ENCODE measurements at regions not wholly inside any gene's neighbourhood (a gene's known extent, or its start where the extent isn't known, plus 50 kb on each side); places are given as distances from the start of the nearest gene placed in this dataset.

GRCh38 chr2:49465157-49465831 lies 311.0 kb upstream of the FSHR start:
- Histone ChIP-seq H3K9me3 (ENCODE audit: insufficient read depth, low read depth, low read length) (no peaks in the 10 kb centered on the region), H3K9ac (ENCODE audit: low read depth, low read length) (no peak overlapping the region), H3K4me1 (ENCODE audit: insufficient read depth, low read length) (no peaks in the 10 kb centered on the region), H3K4me3 (ENCODE audit: low read length) (no peak overlapping the region), H3K27me3 (ENCODE audit: insufficient read depth, low read length) (no peaks in the 10 kb centered on the region), H3K36me3 (ENCODE audit: insufficient read depth, low read depth, low read length) (no peaks in the 10 kb centered on the region), H3K27ac (ENCODE audit: low read length) (no peak overlapping the region)

GRCh38 chr2:49459314-49459993 lies 305.1 kb upstream of the FSHR start:
- Histone ChIP-seq H3K4me1 (ENCODE audit: insufficient read depth, low read length) (no peaks in the 10 kb centered on the region), H3K9me3 (ENCODE audit: insufficient read depth, low read depth, low read length) (no peaks in the 10 kb centered on the region), H3K36me3 (ENCODE audit: insufficient read depth, low read depth, low read length) (no peaks in the 10 kb centered on the region), H3K9ac (ENCODE audit: low read depth, low read length) (no peak overlapping the region), H3K27ac (ENCODE audit: low read length) (no peak overlapping the region), H3K4me3 (ENCODE audit: low read length) (no peak overlapping the region), H3K27me3 (ENCODE audit: insufficient read depth, low read length) (no peaks in the 10 kb centered on the region)

GRCh38 chr2:49444005-49444404 lies 289.7 kb upstream of the FSHR start:
- Histone ChIP-seq H3K4me1 (ENCODE audit: insufficient read depth, low read length) (no peaks in the 10 kb centered on the region), H3K27me3 (ENCODE audit: insufficient read depth, low read length) (no peaks in the 10 kb centered on the region), H3K36me3 (ENCODE audit: insufficient read depth, low read depth, low read length) (no peaks in the 10 kb centered on the region), H3K9me3 (ENCODE audit: insufficient read depth, low read depth, low read length) (no peaks in the 10 kb centered on the region), H3K27ac (ENCODE audit: low read length) (no peak overlapping the region), H3K9ac (ENCODE audit: low read depth, low read length) (no peak overlapping the region), H3K4me3 (ENCODE audit: low read length) (no peak overlapping the region)

GRCh38 chr2:49426996-49427395 lies 272.7 kb upstream of the FSHR start:
- no peak overlapping the region for H3K4me3 ChIP-seq (ENCODE audit: low read length)
- H3K9me3 ChIP-seq (ENCODE audit: insufficient read depth, low read depth, low read length) = no peaks in the 10 kb centered on the region
- no peak overlapping the region for H3K27ac ChIP-seq (ENCODE audit: low read length)
- H3K4me1 ChIP-seq (ENCODE audit: insufficient read depth, low read length) = 0 out of 2 replicates have a peak, but pooled peaks cover 4% of the 10 kb centered on the region
- no peaks in the 10 kb centered on the region for H3K36me3 ChIP-seq (ENCODE audit: insufficient read depth, low read depth, low read length)
- no peaks in the 10 kb centered on the region for H3K27me3 ChIP-seq (ENCODE audit: insufficient read depth, low read length)
- no peak overlapping the region for H3K9ac ChIP-seq (ENCODE audit: low read depth, low read length)

DNA sequence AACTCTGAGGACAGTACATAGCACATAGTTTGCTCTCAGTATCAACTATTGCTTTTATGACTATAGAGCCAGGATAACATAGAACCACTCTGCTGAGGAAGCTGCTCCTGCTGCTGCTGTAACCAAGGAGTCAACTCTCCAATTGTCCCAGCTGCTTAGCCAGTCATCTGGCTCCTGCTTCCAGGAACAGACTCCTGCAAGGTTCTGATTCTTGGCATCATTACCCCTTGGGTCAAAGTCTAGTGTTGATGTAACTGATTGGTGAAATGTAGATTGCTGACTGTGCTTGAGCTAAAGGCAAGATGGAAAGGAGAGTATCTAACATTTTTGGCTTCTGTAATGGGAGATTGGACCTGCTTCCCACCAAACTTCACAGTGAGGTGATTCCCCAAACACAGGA lies 261.9 kb upstream of the FSHR start:
- Histone ChIP-seq H3K27ac (ENCODE audit: low read length) (no peak overlapping the region), H3K9ac (ENCODE audit: low read depth, low read length) (no peak overlapping the region), H3K4me3 (ENCODE audit: low read length) (no peak overlapping the region), H3K4me1 (ENCODE audit: insufficient read depth, low read length) (no peaks in the 10 kb centered on the region), H3K36me3 (ENCODE audit: insufficient read depth, low read depth, low read length) (no peaks in the 10 kb centered on the region), H3K9me3 (ENCODE audit: insufficient read depth, low read depth, low read length) (no peaks in the 10 kb centered on the region), H3K27me3 (ENCODE audit: insufficient read depth, low read length) (no peaks in the 10 kb centered on the region)

GRCh38 chr2:49404108-49404507 lies 249.8 kb upstream of the FSHR start:
- Histone ChIP-seq H3K27me3 (ENCODE audit: insufficient read depth, low read length) (no peaks in the 10 kb centered on the region), H3K36me3 (ENCODE audit: insufficient read depth, low read depth, low read length) (no peaks in the 10 kb centered on the region), H3K4me1 (ENCODE audit: insufficient read depth, low read length) (peaks cover 16% of the 10 kb centered on the region), H3K27ac (ENCODE audit: low read length) (peak overlapping the region; percentile 40), H3K4me3 (ENCODE audit: low read length) (peak overlapping the region; percentile 31; the same call in 1 of the 2 replicates), H3K9me3 (ENCODE audit: insufficient read depth, low read depth, low read length) (no peaks in the 10 kb centered on the region), H3K9ac (ENCODE audit: low read depth, low read length) (no peak overlapping the region)

GRCh38 chr2:49403637-49404036 lies 249.3 kb upstream of the FSHR start:
- Histone ChIP-seq H3K4me1 (ENCODE audit: insufficient read depth, low read length) (peaks cover 16% of the 10 kb centered on the region), H3K9me3 (ENCODE audit: insufficient read depth, low read depth, low read length) (no peaks in the 10 kb centered on the region), H3K4me3 (ENCODE audit: low read length) (no peak overlapping the region), H3K36me3 (ENCODE audit: insufficient read depth, low read depth, low read length) (no peaks in the 10 kb centered on the region), H3K9ac (ENCODE audit: low read depth, low read length) (no peak overlapping the region), H3K27me3 (ENCODE audit: insufficient read depth, low read length) (no peaks in the 10 kb centered on the region), H3K27ac (ENCODE audit: low read length) (no peak overlapping the region)

DNA sequence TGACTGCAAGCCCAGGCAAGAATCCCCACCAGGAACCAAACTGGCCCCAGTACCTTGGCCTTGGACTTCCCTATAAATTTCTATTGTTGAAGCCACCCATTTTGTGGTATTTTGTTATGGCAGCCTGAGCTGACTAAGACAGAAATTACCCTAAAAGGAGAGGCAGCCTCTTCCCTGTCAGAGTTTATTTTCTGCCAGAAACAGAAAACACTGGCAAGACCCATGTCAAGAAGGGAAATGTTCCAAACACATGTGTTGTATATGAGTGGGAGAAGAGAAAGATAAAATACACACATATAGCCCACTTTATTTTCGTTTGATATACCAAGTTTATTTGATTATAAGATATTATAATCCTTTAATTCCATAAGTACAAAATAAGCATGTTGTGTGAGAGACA lies 225.1 kb upstream of the FSHR start:
- Histone ChIP-seq H3K9ac (ENCODE audit: low read depth, low read length) (no peak overlapping the region), H3K4me1 (ENCODE audit: insufficient read depth, low read length) (no peaks in the 10 kb centered on the region), H3K27ac (ENCODE audit: low read length) (no peak overlapping the region), H3K27me3 (ENCODE audit: insufficient read depth, low read length) (no peaks in the 10 kb centered on the region), H3K9me3 (ENCODE audit: insufficient read depth, low read depth, low read length) (no peaks in the 10 kb centered on the region), H3K36me3 (ENCODE audit: insufficient read depth, low read depth, low read length) (no peaks in the 10 kb centered on the region), H3K4me3 (ENCODE audit: low read length) (no peak overlapping the region)

- Histone ChIP-seq H3K4me1 (ENCODE audit: insufficient read depth, low read length) (peaks cover 8% of the 10 kb centered on the region; the same call in 1 of the 2 replicates), H3K4me3 (ENCODE audit: low read length) (no peak overlapping the region), H3K27ac (ENCODE audit: low read length) (no peak overlapping the region), H3K27me3 (ENCODE audit: insufficient read depth, low read length) (no peaks in the 10 kb centered on the region), H3K9me3 (ENCODE audit: insufficient read depth, low read depth, low read length) (no peaks in the 10 kb centered on the region), H3K9ac (ENCODE audit: low read depth, low read length) (no peak overlapping the region), H3K36me3 (ENCODE audit: insufficient read depth, low read depth, low read length) (no peaks in the 10 kb centered on the region)
These were observed 216.9 kb upstream of the FSHR start for GRCh38 chr2:49371128-49371701.

GRCh38 chr2:49369650-49370049 lies 215.3 kb upstream of the FSHR start:
- Histone ChIP-seq H3K9me3 (ENCODE audit: insufficient read depth, low read depth, low read length) (no peaks in the 10 kb centered on the region), H3K27me3 (ENCODE audit: insufficient read depth, low read length) (no peaks in the 10 kb centered on the region), H3K36me3 (ENCODE audit: insufficient read depth, low read depth, low read length) (no peaks in the 10 kb centered on the region), H3K27ac (ENCODE audit: low read length) (no peak overlapping the region), H3K4me1 (ENCODE audit: insufficient read depth, low read length) (peaks cover 8% of the 10 kb centered on the region; the same call in 1 of the 2 replicates), H3K9ac (ENCODE audit: low read depth, low read length) (no peak overlapping the region), H3K4me3 (ENCODE audit: low read length) (no peak overlapping the region)

DNA sequence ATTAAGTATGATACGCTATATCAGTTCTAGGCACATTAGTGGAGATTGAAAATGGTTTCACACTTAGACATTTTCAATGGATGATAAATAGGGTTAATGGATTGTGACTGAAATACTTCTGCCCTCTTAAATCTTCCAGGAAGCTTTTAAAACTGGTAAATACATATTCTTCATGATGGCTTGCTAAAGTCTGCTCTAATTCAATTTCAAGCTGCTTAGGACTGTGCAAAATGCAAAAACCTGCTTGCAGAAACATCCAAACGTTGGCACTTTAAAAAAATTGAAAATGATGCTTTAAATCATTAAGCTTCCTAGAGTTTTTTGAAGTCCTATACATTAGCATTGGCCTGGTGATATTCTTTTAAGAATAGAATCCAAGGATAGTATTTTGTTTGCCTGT lies 214.8 kb upstream of the FSHR start:
- H3K9ac ChIP-seq (ENCODE audit: low read depth, low read length) = no peak overlapping the region
- H3K4me1 ChIP-seq (ENCODE audit: insufficient read depth, low read length) = peaks cover 8% of the 10 kb centered on the region; the same call in 1 of the 2 replicates
- H3K9me3 ChIP-seq (ENCODE audit: insufficient read depth, low read depth, low read length) = no peaks in the 10 kb centered on the region
- no peak overlapping the region for H3K27ac ChIP-seq (ENCODE audit: low read length)
- no peaks in the 10 kb centered on the region for H3K36me3 ChIP-seq (ENCODE audit: insufficient read depth, low read depth, low read length)
- no peak overlapping the region for H3K4me3 ChIP-seq (ENCODE audit: low read length)
- H3K27me3 ChIP-seq (ENCODE audit: insufficient read depth, low read length) = no peaks in the 10 kb centered on the region

- Histone ChIP-seq H3K9ac (ENCODE audit: low read depth, low read length) (no peak overlapping the region), H3K4me3 (ENCODE audit: low read length) (no peak overlapping the region), H3K27ac (ENCODE audit: low read length) (no peak overlapping the region), H3K36me3 (ENCODE audit: insufficient read depth, low read depth, low read length) (no peaks in the 10 kb centered on the region), H3K9me3 (ENCODE audit: insufficient read depth, low read depth, low read length) (no peaks in the 10 kb centered on the region), H3K27me3 (ENCODE audit: insufficient read depth, low read length) (no peaks in the 10 kb centered on the region), H3K4me1 (ENCODE audit: insufficient read depth, low read length) (peaks cover 8% of the 10 kb centered on the region; the same call in 1 of the 2 replicates)
These were observed 212.7 kb upstream of the FSHR start for GRCh38 chr2:49367003-49367402.

Measured in iPS-20b (cell line).